ENCODE measurements at regions not wholly inside any gene's neighbourhood (a gene's known extent, or its start where the extent isn't known, plus 50 kb on each side); places are given as distances from the start of the nearest gene placed in this dataset.

- TF ChIP-seq ZNF416 (CRISPR knock-in tag; IDR thresholded peaks at IDR 0.05) (no peak), ZNF281 (CRISPR knock-in tag; IDR thresholded peaks at IDR 0.05) (no peak), E2F1 (CRISPR knock-in tag; IDR thresholded peaks at IDR 0.05) (no peak), ZNF532 (CRISPR knock-in tag; IDR thresholded peaks at IDR 0.05; ENCODE audit: borderline replicate concordance) (no peak), JUN (CRISPR knock-in tag; IDR thresholded peaks at IDR 0.05) (no peak), STAT6 (CRISPR knock-in tag; conservative IDR thresholded peaks at IDR 0.05; ENCODE audit: low read depth) (no peak), ZNF671 (CRISPR knock-in tag; IDR thresholded peaks at IDR 0.05) (no peak), ZNF512 (CRISPR knock-in tag; IDR thresholded peaks at IDR 0.05; ENCODE audit: borderline replicate concordance) (no peak), HMGXB4 (CRISPR knock-in tag; IDR thresholded peaks at IDR 0.05) (no peak), ATF2 (CRISPR knock-in tag; IDR thresholded peaks at IDR 0.05; ENCODE audit: borderline replicate concordance, low read depth) (no peak), ETV6 (CRISPR knock-in tag; IDR thresholded peaks at IDR 0.05) (no peak), SMAD3 (CRISPR knock-in tag; IDR thresholded peaks at IDR 0.05; ENCODE audit: borderline replicate concordance) (no peak), E2F5 (CRISPR knock-in tag; IDR thresholded peaks at IDR 0.05) (no peak), FOXJ3 (CRISPR knock-in tag; IDR thresholded peaks at IDR 0.05; ENCODE audit: borderline replicate concordance) (no peak), GABPB1 (CRISPR knock-in tag; IDR thresholded peaks at IDR 0.05) (no peak), USF2 (CRISPR knock-in tag; IDR thresholded peaks at IDR 0.05) (no peak), NR2C2 (CRISPR knock-in tag; IDR thresholded peaks at IDR 0.05) (no peak)
- Mint-ChIP-seq H3K27ac (no peak overlapping the region), H3K4me1 (peaks cover 11% of the 10 kb centered on the region), H3K27me3 (ENCODE audit: low read depth) (no peaks in the 10 kb centered on the region), H3K36me3 (peaks cover 7% of the 10 kb centered on the region), H3K4me3 (no peak overlapping the region), H3K9me3 (peaks cover 25% of the 10 kb centered on the region)
- ATAC-seq: no peak
- no peak for DNase-seq (ENCODE audit: low spot score)
- ChIA-PET POLR2A (no interaction called here), CTCF (no interaction called here)
Measured at GRCh38 chr10:107969936-107970335, 805.4 kb upstream of the SORCS1 start.

All from WTC11 (cell line).